ENCODE measurements at regions not wholly inside any gene's neighbourhood (a gene's known extent, or its start where the extent isn't known, plus 50 kb on each side); places are given as distances from the start of the nearest gene placed in this dataset.

DNA sequence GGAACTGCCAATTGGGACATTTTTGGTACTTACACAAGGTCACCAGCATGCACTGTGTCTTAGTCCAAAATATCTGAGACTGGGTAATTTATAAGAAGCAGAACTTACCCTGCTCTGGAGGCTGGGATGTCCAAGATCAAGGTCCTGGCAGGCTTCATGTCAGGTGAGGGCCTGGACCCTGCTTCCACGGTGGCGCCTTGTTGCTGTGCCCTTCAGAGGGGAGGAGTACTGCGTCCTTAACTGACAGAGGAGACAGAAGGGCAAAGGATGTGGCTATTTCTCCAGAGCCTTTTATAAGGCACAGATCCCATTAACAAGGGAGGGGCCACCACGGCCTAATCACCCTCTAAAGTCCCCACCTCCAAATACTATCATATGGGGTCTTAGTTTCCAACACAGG, 178.9 kb downstream of the C16orf95 start:
- H3K79me2 ChIP-seq (ENCODE audit: control insufficient read depth, insufficient read depth, low read length) = no peaks in the 10 kb centered on the region
- no peaks in the 10 kb centered on the region for H4K20me1 ChIP-seq (ENCODE audit: control insufficient read depth, extremely low read depth, insufficient read depth, low read length)
- no peak overlapping the region for H2AFZ ChIP-seq (ENCODE audit: low read length)
- no peaks in the 10 kb centered on the region for H3K9me3 ChIP-seq (ENCODE audit: control insufficient read depth, insufficient read depth, low read depth, low read length)
- H3K27ac ChIP-seq (ENCODE audit: insufficient read depth, low read length) = no peak overlapping the region
- H3K4me2 ChIP-seq (ENCODE audit: extremely low read depth, insufficient read depth, low read length) = no peak overlapping the region
- H3K4me1 ChIP-seq (ENCODE audit: control insufficient read depth, extremely low read depth, insufficient read depth, low read length) = no peaks in the 10 kb centered on the region
- H3K27me3 ChIP-seq (ENCODE audit: control insufficient read depth, insufficient read depth, low read length) = no peaks in the 10 kb centered on the region
- H3K9ac ChIP-seq (ENCODE audit: insufficient read depth, low read length) = no peak overlapping the region
- no peaks in the 10 kb centered on the region for H3K36me3 ChIP-seq (ENCODE audit: control insufficient read depth, insufficient read depth, low read length)
- H3K4me3 ChIP-seq (replicated peaks in 1 of 4; ENCODE audit: control extremely low read depth in 1 of 4, insufficient read depth in 1 of 4, low read depth in 3 of 4, low read length in 4 of 4) = no peak overlapping the region
- TF ChIP-seq, protein P1, sequence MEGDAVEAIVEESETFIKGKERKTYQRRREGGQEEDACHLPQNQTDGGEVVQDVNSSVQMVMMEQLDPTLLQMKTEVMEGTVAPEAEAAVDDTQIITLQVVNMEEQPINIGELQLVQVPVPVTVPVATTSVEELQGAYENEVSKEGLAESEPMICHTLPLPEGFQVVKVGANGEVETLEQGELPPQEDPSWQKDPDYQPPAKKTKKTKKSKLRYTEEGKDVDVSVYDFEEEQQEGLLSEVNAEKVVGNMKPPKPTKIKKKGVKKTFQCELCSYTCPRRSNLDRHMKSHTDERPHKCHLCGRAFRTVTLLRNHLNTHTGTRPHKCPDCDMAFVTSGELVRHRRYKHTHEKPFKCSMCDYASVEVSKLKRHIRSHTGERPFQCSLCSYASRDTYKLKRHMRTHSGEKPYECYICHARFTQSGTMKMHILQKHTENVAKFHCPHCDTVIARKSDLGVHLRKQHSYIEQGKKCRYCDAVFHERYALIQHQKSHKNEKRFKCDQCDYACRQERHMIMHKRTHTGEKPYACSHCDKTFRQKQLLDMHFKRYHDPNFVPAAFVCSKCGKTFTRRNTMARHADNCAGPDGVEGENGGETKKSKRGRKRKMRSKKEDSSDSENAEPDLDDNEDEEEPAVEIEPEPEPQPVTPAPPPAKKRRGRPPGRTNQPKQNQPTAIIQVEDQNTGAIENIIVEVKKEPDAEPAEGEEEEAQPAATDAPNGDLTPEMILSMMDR (conservative IDR thresholded peaks at IDR 0.05 in 1 of 2, IDR thresholded peaks at IDR 0.05 in 1 of 2; ENCODE audit: low read depth in 1 of 2, low read length in 2 of 2) = no peak
- no peak for TF ChIP-seq EZH2 (IDR thresholded peaks at IDR 0.05; ENCODE audit: low read length, missing control alignments)
- DNase-seq (ENCODE audit: low read depth in 2 of 2) = no peak

GRCh38 chr16:87138738-87139267, 178.4 kb downstream of the C16orf95 start:
- Histone ChIP-seq H3K4me2 (ENCODE audit: extremely low read depth, insufficient read depth, low read length) (no peak overlapping the region), H3K4me3 (replicated peaks in 1 of 4; ENCODE audit: control extremely low read depth in 1 of 4, insufficient read depth in 1 of 4, low read depth in 3 of 4, low read length in 4 of 4) (no peak overlapping the region), H3K79me2 (ENCODE audit: control insufficient read depth, insufficient read depth, low read length) (no peaks in the 10 kb centered on the region), H2AFZ (ENCODE audit: low read length) (no peak overlapping the region), H3K27ac (ENCODE audit: insufficient read depth, low read length) (no peak overlapping the region), H3K9ac (ENCODE audit: insufficient read depth, low read length) (no peak overlapping the region), H3K36me3 (ENCODE audit: control insufficient read depth, insufficient read depth, low read length) (no peaks in the 10 kb centered on the region), H3K27me3 (ENCODE audit: control insufficient read depth, insufficient read depth, low read length) (no peaks in the 10 kb centered on the region), H3K9me3 (ENCODE audit: control insufficient read depth, insufficient read depth, low read depth, low read length) (no peaks in the 10 kb centered on the region), H3K4me1 (ENCODE audit: control insufficient read depth, extremely low read depth, insufficient read depth, low read length) (no peaks in the 10 kb centered on the region), H4K20me1 (ENCODE audit: control insufficient read depth, extremely low read depth, insufficient read depth, low read length) (no peaks in the 10 kb centered on the region)
- TF ChIP-seq EZH2 (IDR thresholded peaks at IDR 0.05; ENCODE audit: low read length, missing control alignments) = no peak
- TF ChIP-seq, protein P1 (conservative IDR thresholded peaks at IDR 0.05 in 1 of 2, IDR thresholded peaks at IDR 0.05 in 1 of 2; ENCODE audit: low read depth in 1 of 2, low read length in 2 of 2) = no peak
- DNase-seq (ENCODE audit: low read depth in 2 of 2) = no peak

GRCh38 chr16:87140211-87141200, 176.7 kb downstream of the C16orf95 start:
- H3K4me2 ChIP-seq (ENCODE audit: extremely low read depth, insufficient read depth, low read length) = no peak overlapping the region
- H3K27me3 ChIP-seq (ENCODE audit: control insufficient read depth, insufficient read depth, low read length) = no peaks in the 10 kb centered on the region
- H3K36me3 ChIP-seq (ENCODE audit: control insufficient read depth, insufficient read depth, low read length) = no peaks in the 10 kb centered on the region
- H3K9ac ChIP-seq (ENCODE audit: insufficient read depth, low read length) = no peak overlapping the region
- DNase-seq (ENCODE audit: low read depth in 2 of 2) = no peak
- no peaks in the 10 kb centered on the region for H3K79me2 ChIP-seq (ENCODE audit: control insufficient read depth, insufficient read depth, low read length)
- H4K20me1 ChIP-seq (ENCODE audit: control insufficient read depth, extremely low read depth, insufficient read depth, low read length) = no peaks in the 10 kb centered on the region
- H3K9me3 ChIP-seq (ENCODE audit: control insufficient read depth, insufficient read depth, low read depth, low read length) = no peaks in the 10 kb centered on the region
- TF ChIP-seq EZH2 (IDR thresholded peaks at IDR 0.05; ENCODE audit: low read length, missing control alignments) = no peak
- TF ChIP-seq, protein P1 (conservative IDR thresholded peaks at IDR 0.05 in 1 of 2, IDR thresholded peaks at IDR 0.05 in 1 of 2; ENCODE audit: low read depth in 1 of 2, low read length in 2 of 2) = no peak
- H3K4me3 ChIP-seq (replicated peaks in 1 of 4; ENCODE audit: control extremely low read depth in 1 of 4, insufficient read depth in 1 of 4, low read depth in 3 of 4, low read length in 4 of 4) = no peak overlapping the region
- no peak overlapping the region for H3K27ac ChIP-seq (ENCODE audit: insufficient read depth, low read length)
- H2AFZ ChIP-seq (ENCODE audit: low read length) = no peak overlapping the region
- no peaks in the 10 kb centered on the region for H3K4me1 ChIP-seq (ENCODE audit: control insufficient read depth, extremely low read depth, insufficient read depth, low read length)
